DOHH2 (cell line): ENCODE measurements at regions not wholly inside any gene's neighbourhood (a gene's known extent, or its start where the extent isn't known, plus 50 kb on each side); places are given as distances from the start of the nearest gene placed in this dataset.

Source experiments
- EZH2phosphoT487 ChIP-seq: fragments of 200-600 bp; sonication (generic); IDR thresholded peaks from 2 replicates; pipeline ENCODE4 v1.6.1; 2017; ENCODE audit warnings: borderline replicate concordance, mild to moderate bottlenecking, antibody characterized with exemption, low read length, moderate library complexity, mixed read lengths
- TF ChIP-seq, protein P1 (sequence below): fragments of 200-600 bp; sonication (generic); IDR thresholded peaks from one replicate; pipeline ENCODE4 v1.5.1; 2014; ENCODE audit warnings: antibody characterized with exemption, mild to moderate bottlenecking, low read depth, low read length; ENCODE audit not compliant: poor library complexity, severe bottlenecking

DNA sequence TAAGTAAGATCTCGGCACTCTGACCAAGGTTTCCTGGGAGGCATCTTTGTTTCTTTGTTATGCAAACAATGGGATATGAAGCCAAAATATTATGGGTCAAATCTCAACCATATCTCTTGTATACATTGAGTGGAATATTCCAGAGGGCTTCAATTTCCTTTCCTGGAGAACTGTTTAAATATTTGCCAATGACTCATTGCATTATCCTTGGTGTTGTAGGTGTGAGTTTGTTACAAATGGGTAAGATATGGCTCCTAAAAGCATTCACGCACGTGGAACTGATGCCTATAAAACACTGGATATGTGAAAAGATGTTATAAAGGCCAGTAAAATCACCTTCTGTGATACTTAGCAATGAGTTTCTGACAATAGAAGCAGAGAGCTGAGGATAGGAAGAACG lies 150.5 kb upstream of the WDR1 start:
- TF ChIP-seq, protein P1, sequence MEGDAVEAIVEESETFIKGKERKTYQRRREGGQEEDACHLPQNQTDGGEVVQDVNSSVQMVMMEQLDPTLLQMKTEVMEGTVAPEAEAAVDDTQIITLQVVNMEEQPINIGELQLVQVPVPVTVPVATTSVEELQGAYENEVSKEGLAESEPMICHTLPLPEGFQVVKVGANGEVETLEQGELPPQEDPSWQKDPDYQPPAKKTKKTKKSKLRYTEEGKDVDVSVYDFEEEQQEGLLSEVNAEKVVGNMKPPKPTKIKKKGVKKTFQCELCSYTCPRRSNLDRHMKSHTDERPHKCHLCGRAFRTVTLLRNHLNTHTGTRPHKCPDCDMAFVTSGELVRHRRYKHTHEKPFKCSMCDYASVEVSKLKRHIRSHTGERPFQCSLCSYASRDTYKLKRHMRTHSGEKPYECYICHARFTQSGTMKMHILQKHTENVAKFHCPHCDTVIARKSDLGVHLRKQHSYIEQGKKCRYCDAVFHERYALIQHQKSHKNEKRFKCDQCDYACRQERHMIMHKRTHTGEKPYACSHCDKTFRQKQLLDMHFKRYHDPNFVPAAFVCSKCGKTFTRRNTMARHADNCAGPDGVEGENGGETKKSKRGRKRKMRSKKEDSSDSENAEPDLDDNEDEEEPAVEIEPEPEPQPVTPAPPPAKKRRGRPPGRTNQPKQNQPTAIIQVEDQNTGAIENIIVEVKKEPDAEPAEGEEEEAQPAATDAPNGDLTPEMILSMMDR, result no peak
- TF ChIP-seq EZH2phosphoT487, result no peak
